Vagina (tissue), 2 donors: ENCODE measurements at regions not wholly inside any gene's neighbourhood (a gene's known extent, or its start where the extent isn't known, plus 50 kb on each side); places are given as distances from the start of the nearest gene placed in this dataset.

Experiments used
- DNase-seq, 2 donors: peaks; one replicate each; pipeline ENCODE4 v3.0.0-alpha.2; 2017; ENCODE audit errors: extremely low spot score in 2 of 2
- H3K27ac ChIP-seq: fragments of 200-600 bp; sonication (generic); one replicate; pipeline ENCODE4 v1.5.1; 2019
- H3K27me3 ChIP-seq: fragments of 200-600 bp; sonication (generic); one replicate; pipeline ENCODE4 v1.5.1; 2019
- H3K36me3 ChIP-seq, 2 donors: fragments of 200-600 bp; sonication (generic); one replicate each; pipeline ENCODE4 v1.5.1; 2017 to 2019
- H3K4me1 ChIP-seq: fragments of 200-600 bp; sonication (generic); one replicate; pipeline ENCODE4 v1.5.1; 2019
- H3K4me3 ChIP-seq, 2 donors: fragments of 200-600 bp; sonication (generic); 1 replicate in 1 of 2; 2 replicates in 1 of 2; pipeline ENCODE4 v1.5.1; 2016 to 2019
- H3K9me3 ChIP-seq: fragments of 200-600 bp; sonication (generic); one replicate; pipeline ENCODE4 v1.5.1; 2019
- CTCF ChIP-seq, 3 experiments: fragments of 450-650 bp in 2 of 3; fragments of 200-600 bp in 1 of 3; sonication (generic) in 1 of 3; IDR thresholded peaks; one replicate each; pipeline ENCODE4 v1.5.1; 2017 to 2019; ENCODE audit warnings: antibody characterized with exemption in 3 of 3, mild to moderate bottlenecking in 2 of 3, moderate library complexity in 2 of 3
- POLR2A ChIP-seq, 2 donors: fragments of 450-650 bp; IDR thresholded peaks; one replicate each; pipeline ENCODE4 v1.6.1; 2017; ENCODE audit warnings: antibody characterized with exemption in 2 of 2, mild to moderate bottlenecking in 2 of 2, moderate library complexity in 2 of 2
- POLR2AphosphoS5 ChIP-seq, 2 donors: sonication (generic); formaldehyde crosslinking; IDR thresholded peaks; one replicate each; pipeline ENCODE4 v1.9.0; 2017; ENCODE audit warnings: antibody characterized with exemption in 2 of 2, mild to moderate bottlenecking in 2 of 2, low read depth in 1 of 2; ENCODE audit not compliant: insufficient read depth in 1 of 2
- intact Hi-C: fragments of 100-400 bp; cut with DNase I; formaldehyde crosslinking; loops from one replicate; pipeline ENCODE4 v1.15.1; 2023

GRCh38 chr10:71075759-71076472, 136.5 kb upstream of the UNC5B start:
- no peak for TF ChIP-seq POLR2A (IDR thresholded peaks at IDR 0.05)
- no peak for TF ChIP-seq CTCF (IDR thresholded peaks at IDR 0.05)
- TF ChIP-seq POLR2AphosphoS5 (IDR thresholded peaks at IDR 0.05; ENCODE audit: insufficient read depth in 1 of 2, low read depth in 1 of 2), result no peak
- H3K4me3 ChIP-seq, result no peak overlapping the region
- H3K27me3 ChIP-seq, result no peaks in the 10 kb centered on the region
- H3K9me3 ChIP-seq, result no peaks in the 10 kb centered on the region
- no peak overlapping the region for H3K27ac ChIP-seq
- DNase-seq, result peak in 1 of 2 donors; percentile 43
- intact Hi-C loops, result no loop called here
- H3K4me1 ChIP-seq, result peaks cover 22% of the 10 kb centered on the region
- no peaks in the 10 kb centered on the region for H3K36me3 ChIP-seq

DNA sequence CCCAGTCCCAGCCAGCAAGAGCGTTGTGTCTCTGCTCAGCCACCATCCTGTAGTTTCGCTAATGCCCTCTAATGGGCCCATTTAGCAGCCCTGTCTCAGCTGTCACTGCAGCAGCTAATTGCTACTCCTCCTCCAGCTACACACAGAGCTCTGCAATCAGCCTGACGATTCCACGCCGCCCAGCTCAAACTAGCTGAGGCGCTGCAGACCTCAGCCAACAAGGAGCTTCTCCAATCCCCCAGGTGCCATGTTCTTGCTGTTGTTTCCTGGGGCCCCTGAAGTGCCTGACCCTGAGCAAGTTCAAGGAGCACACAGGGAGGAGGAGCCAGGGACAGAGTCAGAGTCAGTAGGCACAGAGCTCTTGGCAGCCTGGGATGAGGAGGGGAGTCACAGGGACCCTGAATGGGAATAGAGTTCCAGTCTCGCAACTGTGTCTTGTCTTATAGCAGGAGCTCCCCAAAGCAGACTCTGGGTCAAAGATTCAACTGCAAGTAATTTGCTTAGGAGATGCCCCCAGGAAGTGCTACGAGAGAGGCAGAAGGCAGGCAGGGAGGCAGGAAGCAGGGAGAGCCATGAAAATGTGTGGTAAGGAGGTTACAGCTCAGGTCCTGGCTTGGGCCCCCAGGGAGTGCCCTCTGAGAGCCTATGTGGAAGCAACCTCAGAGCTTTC, 135.8 kb upstream of the UNC5B start:
- H3K4me3 ChIP-seq, result no peak overlapping the region
- H3K9me3 ChIP-seq, result no peaks in the 10 kb centered on the region
- intact Hi-C loops, result no loop called here
- H3K27ac ChIP-seq, result no peak overlapping the region
- peak in 1 of 2 donors; percentile 81 for DNase-seq
- H3K4me1 ChIP-seq, result peaks cover 22% of the 10 kb centered on the region
- H3K36me3 ChIP-seq, result no peaks in the 10 kb centered on the region
- TF ChIP-seq POLR2AphosphoS5 (IDR thresholded peaks at IDR 0.05; ENCODE audit: insufficient read depth in 1 of 2, low read depth in 1 of 2) (no peak), CTCF (IDR thresholded peaks at IDR 0.05) (no peak), POLR2A (IDR thresholded peaks at IDR 0.05) (no peak)
- H3K27me3 ChIP-seq, result no peaks in the 10 kb centered on the region

GRCh38 chr10:71077143-71077581, 135.2 kb upstream of the UNC5B start:
- no peak overlapping the region for H3K4me3 ChIP-seq
- no peaks in the 10 kb centered on the region for H3K27me3 ChIP-seq
- H3K9me3 ChIP-seq, result no peaks in the 10 kb centered on the region
- no peaks in the 10 kb centered on the region for H3K36me3 ChIP-seq
- no peak overlapping the region for H3K27ac ChIP-seq
- TF ChIP-seq POLR2A (IDR thresholded peaks at IDR 0.05) (no peak), POLR2AphosphoS5 (IDR thresholded peaks at IDR 0.05; ENCODE audit: insufficient read depth in 1 of 2, low read depth in 1 of 2) (no peak), CTCF (IDR thresholded peaks at IDR 0.05) (no peak)
- DNase-seq, result peak; percentile 69 to 91
- H3K4me1 ChIP-seq, result peaks cover 22% of the 10 kb centered on the region
- intact Hi-C loops, result no loop called here

DNA sequence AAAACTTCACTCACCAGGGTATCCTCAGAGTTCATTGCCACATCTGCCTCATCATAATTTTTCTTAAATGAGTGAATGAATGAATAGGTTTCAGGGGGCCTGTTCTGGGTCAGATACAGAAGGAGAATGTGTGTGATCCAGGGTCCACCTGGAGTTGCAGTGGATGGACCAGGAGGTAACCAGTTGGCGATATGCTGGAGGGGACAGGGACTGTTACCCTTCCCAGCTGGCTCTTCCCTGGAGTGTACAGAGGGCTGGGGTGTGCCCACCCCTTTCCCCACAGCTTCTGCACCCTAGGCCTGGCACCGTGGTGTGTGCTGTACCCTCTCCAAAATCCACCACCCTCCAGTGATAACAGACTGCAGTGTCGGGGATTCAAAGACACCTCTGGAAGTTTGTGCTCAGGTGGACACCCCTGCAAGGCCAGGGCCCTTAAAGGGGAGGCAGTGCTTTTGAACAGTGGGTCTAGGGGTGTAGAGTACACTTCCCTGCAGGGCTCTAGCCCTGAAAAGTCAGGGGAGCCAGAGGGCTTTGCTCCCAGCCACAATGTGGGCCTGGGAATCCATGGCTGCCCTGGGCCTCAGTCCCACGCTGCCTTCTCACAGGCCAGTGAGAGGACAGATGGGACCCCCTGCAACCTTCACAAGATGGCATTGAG, 134.4 kb upstream of the UNC5B start:
- DNase-seq, result peak; percentile 58 to 70
- intact Hi-C loops, result no loop called here
- TF ChIP-seq POLR2AphosphoS5 (IDR thresholded peaks at IDR 0.05; ENCODE audit: insufficient read depth in 1 of 2, low read depth in 1 of 2) (no peak), POLR2A (IDR thresholded peaks at IDR 0.05) (no peak), CTCF (IDR thresholded peaks at IDR 0.05) (no peak)
- Histone ChIP-seq H3K36me3 (no peaks in the 10 kb centered on the region), H3K27ac (no peak overlapping the region), H3K27me3 (no peaks in the 10 kb centered on the region), H3K9me3 (no peaks in the 10 kb centered on the region), H3K4me3 (no peak overlapping the region), H3K4me1 (peaks cover 22% of the 10 kb centered on the region)
